Suprapubic skin (tissue), 4 donors: ENCODE measurements at regions not wholly inside any gene's neighbourhood (a gene's known extent, or its start where the extent isn't known, plus 50 kb on each side); places are given as distances from the start of the nearest gene placed in this dataset.

ENCODE experiments used
- CTCF ChIP-seq, 2 donors: fragments of 200-600 bp in 1 of 2; fragments of 450-650 bp in 1 of 2; sonication (generic) in 1 of 2; IDR thresholded peaks; one replicate each; pipeline ENCODE4 v1.5.1; 2016 to 2019; ENCODE audit warnings: antibody characterized with exemption in 2 of 2, mild to moderate bottlenecking in 1 of 2, moderate library complexity in 1 of 2
- POLR2A ChIP-seq, 2 donors: fragments of 450-650 bp; IDR thresholded peaks; one replicate each; pipeline ENCODE4 v1.6.1; 2017; ENCODE audit warnings: antibody characterized with exemption in 2 of 2, mild to moderate bottlenecking in 2 of 2, moderate library complexity in 2 of 2
- POLR2AphosphoS5 ChIP-seq, 3 donors: sonication (generic); formaldehyde crosslinking; IDR thresholded peaks; one replicate each; pipeline ENCODE4 v1.6.1; 2017; ENCODE audit warnings: antibody characterized with exemption in 3 of 3

- TF ChIP-seq CTCF (IDR thresholded peaks at IDR 0.05) (no peak), POLR2A (IDR thresholded peaks at IDR 0.05) (no peak), POLR2AphosphoS5 (IDR thresholded peaks at IDR 0.05) (no peak)
Measured at GRCh38 chr2:133640103-133640502, 71.8 kb upstream of the NCKAP5 start.
